ENCODE measurements at regions not wholly inside any gene's neighbourhood (a gene's known extent, or its start where the extent isn't known, plus 50 kb on each side); places are given as distances from the start of the nearest gene placed in this dataset.

- no TSS peak for BruUV-seq (replicated peaks)
- no peak overlapping the region for H2AFZ ChIP-seq (ENCODE audit: low read length)
- WGBS (ENCODE audit: low lambda C conversion rate): 62% methylated on average over 4 of the region's 4 CpGs
- no peaks in the 10 kb centered on the region for H3K79me2 ChIP-seq (ENCODE audit: insufficient read depth, low read length)
- H3K9me3 ChIP-seq (ENCODE audit: low read length): no peaks in the 10 kb centered on the region
- CTCF ChIA-PET (ENCODE audit: low intra/inter-chr PET ratio, low total read pairs): no interaction called here
- DNase-seq (ENCODE audit: low spot score) (no peak), ATAC-seq (no peak), FAIRE-seq (no peak)
- H3K36me3 ChIP-seq (replicated peaks in 1 of 2; ENCODE audit: control insufficient read depth in 1 of 2, insufficient read depth in 2 of 2, low read length in 2 of 2): no peaks in the 10 kb centered on the region
- no peak overlapping the region for H3K4me2 ChIP-seq (ENCODE audit: low read depth, low read length)
- no peaks in the 10 kb centered on the region for H4K20me1 ChIP-seq (ENCODE audit: insufficient read depth, low read length)
- no peak overlapping the region for H3K4me3 ChIP-seq (replicated peaks in 1 of 3; ENCODE audit: insufficient read depth in 1 of 3, low read depth in 2 of 3, low read length in 3 of 3)
- intact Hi-C loops (cut with micrococcal nuclease; ENCODE audit: unreplicated experiment): no loop called here
- no peaks in the 10 kb centered on the region; a peak in 1 of 5 replicates for H3K27me3 ChIP-seq (ENCODE audit: control insufficient read depth in 1 of 2, insufficient read depth in 2 of 2, low read length in 2 of 2)
- H3K4me1 ChIP-seq (ENCODE audit: insufficient read depth, low read length): no peaks in the 10 kb centered on the region
- no peak overlapping the region for H3K27ac ChIP-seq (ENCODE audit: extremely low read length, insufficient read depth, low read length)
- in situ Hi-C loops (cut with HindIII; ENCODE audit: extremely low pct_ligation_motif_present, low pct_unique_long_range_greater_than_20kb): no loop called here
- POLR2A ChIA-PET: no interaction called here
- no peak overlapping the region for H3K9ac ChIP-seq (ENCODE audit: insufficient read depth, low read depth, low read length)
- TF ChIP-seq E2F2 (CRISPR knock-in tag; IDR thresholded peaks at IDR 0.05; ENCODE audit: borderline replicate concordance): no peak
- TF ChIP-seq STAT5B (CRISPR knock-in tag; IDR thresholded peaks at IDR 0.05): no peak
- TF ChIP-seq HIVEP1 (CRISPR knock-in tag; IDR thresholded peaks at IDR 0.05): no peak
- TF ChIP-seq KLF16 (CRISPR knock-in tag; IDR thresholded peaks at IDR 0.05): no peak
- no peak for TF ChIP-seq SNAPC4 (CRISPR knock-in tag; IDR thresholded peaks at IDR 0.05)
- TF ChIP-seq ZNF350 (CRISPR knock-in tag; IDR thresholded peaks at IDR 0.05; ENCODE audit: borderline replicate concordance, low read depth): no peak
- TF ChIP-seq CC2D1A (CRISPR knock-in tag; IDR thresholded peaks at IDR 0.05): no peak
- TF ChIP-seq IRX3 (CRISPR knock-in tag; IDR thresholded peaks at IDR 0.05; ENCODE audit: borderline replicate concordance, low read depth): no peak
- TF ChIP-seq UBTF (CRISPR knock-in tag; IDR thresholded peaks at IDR 0.05): no peak
- no peak for TF ChIP-seq ZBTB20 (CRISPR knock-in tag; IDR thresholded peaks at IDR 0.05; ENCODE audit: borderline replicate concordance, low read depth)
- no peak for TF ChIP-seq MEF2D (CRISPR knock-in tag; IDR thresholded peaks at IDR 0.05)
- TF ChIP-seq GTF3A (CRISPR knock-in tag; conservative IDR thresholded peaks at IDR 0.05): no peak
- TF ChIP-seq ZNF777 (CRISPR knock-in tag; IDR thresholded peaks at IDR 0.05): no peak
- no peak for TF ChIP-seq ZFAT (CRISPR knock-in tag; conservative IDR thresholded peaks at IDR 0.05)
- no peak for TF ChIP-seq JARID2 (CRISPR knock-in tag; IDR thresholded peaks at IDR 0.05; ENCODE audit: insufficient replicate concordance)
Observed at GRCh38 chr4:22874334-22874912, 181.7 kb downstream of the GBA3 start.

Measured in HepG2 (cell line).